ENCODE measurements at regions not wholly inside any gene's neighbourhood (a gene's known extent, or its start where the extent isn't known, plus 50 kb on each side); places are given as distances from the start of the nearest gene placed in this dataset.

DNA sequence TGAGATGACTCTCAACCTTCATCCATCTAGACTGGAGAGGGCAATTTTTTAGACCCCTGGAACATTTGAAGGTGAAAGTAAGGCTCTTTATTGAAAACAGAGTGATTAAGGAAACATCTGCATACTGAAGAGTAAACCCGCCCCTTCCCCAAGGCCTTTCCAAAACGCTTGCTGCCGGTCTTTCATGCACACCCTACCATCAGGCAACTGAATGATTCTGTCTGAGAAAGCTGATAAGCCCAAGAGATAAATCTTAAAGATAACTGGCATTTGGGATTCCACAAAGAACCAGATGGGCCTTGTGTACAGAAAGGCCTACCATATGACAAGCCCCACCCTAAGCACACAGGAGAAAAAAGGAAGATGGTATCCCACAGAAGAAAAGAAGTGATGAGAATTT is 54.4 kb upstream of the PIK3R1 start:
- no peak for DNase-seq

DNA sequence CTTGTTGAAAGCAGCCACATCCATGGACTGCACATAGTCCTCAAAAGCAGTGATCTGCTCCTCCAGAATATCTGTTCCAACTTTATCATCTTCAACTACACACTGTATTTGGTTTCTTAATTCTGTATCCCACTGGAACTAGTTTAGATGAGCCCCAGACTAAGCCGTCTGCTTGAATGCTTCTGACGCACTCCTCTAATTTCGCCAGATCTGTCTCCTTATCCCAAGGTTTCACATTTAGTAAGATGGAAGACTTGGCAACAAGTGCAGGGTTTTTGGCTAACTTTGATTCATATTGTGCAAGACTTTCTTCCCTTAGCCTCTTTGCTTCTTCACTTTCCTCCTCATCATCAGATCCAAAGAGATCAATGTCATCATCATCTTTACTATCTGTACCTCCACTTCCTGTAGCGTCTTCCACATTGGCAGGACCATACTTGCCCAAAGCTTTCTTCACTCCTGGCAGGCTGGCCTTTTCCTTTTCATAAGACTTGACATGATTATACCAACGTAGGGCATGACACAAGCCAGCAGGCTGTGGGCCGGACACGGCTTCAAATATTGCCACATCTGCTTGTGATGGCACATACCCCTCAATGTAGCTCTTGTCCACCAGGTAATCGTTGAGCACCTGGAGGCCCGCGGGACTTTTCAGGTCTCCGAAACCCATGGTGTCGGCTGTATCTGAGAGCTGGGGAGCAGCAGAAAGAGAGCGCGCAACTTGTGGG is 56.2 kb upstream of the PIK3R1 start:
- no peak for DNase-seq

DNA sequence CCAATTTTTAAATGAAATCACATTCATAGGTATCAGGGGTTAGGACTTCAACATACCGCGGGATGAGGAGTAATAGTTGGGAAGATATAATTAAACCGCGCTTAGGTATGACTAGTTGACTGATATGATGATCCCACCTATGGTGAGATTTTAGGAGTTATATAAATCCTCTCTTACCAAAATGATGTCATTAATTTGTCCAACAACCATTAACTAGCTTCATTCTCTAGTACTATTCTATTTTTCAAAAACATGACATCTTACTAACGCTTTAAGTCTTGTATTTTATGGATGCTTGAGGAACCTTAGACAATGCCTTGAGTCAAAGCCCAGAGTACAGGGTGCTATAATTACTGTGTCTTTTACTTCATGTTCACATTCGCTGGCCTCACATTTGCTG is 59.6 kb upstream of the PIK3R1 start:
- DNase-seq, result no peak

DNA sequence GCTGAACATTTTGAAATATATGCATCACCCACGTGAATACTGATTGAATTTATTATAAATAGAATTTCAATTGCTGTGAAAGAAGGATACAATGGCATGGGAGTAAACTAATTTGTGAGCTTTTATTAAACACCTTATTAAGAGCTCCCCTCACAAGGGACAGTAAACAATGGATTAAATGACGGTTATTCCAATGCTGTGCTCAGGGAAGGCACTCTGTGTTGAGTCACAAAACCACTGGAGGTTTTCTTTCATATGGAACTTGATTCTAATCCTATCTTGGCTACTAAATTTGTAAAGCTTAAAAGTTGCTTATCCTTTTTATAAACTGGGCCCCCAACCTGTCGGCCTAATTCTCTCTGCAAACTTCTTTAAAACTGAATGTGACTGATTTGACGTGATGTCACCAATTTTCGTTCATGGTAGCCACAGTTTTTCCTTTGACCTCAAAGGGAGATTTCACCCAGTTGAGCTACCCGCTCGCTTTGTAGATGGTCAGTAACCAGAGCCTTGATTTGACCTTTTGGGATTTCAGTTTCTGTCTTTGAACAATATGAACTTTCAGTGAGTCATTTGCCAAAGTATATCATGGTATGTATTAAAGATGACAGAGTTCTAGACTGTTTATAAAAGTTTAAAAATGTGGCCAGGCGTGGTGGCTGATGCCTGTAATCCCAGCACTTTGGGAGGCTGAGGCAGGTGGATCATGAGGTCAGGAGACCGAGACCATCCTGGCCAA is 61.3 kb upstream of the PIK3R1 start:
- DNase-seq, result no peak

DNA sequence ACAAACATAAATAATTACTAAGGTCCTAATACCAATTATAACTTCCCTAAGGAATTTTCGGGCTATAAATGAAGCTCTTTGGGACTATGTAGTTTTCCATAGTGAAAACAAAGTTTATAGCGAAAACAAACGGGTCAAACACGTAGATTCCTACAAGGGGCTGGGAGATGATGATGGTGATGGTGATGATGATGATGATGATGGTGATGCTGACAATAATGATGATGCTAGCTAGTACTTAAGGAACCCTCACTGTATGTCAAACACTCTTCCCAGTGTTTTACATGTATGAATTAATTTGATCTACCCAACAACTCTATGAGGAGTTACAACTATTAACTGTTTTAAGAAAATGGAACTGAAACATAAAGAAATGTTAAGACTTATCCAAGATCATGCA is 63.7 kb upstream of the PIK3R1 start:
- DNase-seq, result no peak

DNA sequence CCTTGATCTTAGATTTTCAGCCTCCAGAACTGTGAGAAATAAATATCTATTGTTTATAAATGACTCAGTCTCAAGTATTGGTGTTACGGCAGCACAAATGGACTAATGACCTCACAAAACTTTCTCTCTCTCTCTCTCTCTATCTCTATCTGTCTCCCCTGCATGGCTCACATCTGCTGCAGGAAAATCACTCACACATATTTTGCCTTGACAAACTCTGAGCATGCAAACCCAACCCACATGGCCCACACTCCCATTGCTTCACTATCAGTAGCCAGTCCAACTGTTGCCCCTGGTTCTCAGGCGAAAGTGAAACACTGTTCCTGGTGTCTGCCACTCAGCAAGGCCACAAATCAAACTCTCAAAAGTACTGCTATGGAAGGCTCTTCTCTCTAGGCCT is 66.4 kb upstream of the PIK3R1 start:
- DNase-seq, result no peak

DNA sequence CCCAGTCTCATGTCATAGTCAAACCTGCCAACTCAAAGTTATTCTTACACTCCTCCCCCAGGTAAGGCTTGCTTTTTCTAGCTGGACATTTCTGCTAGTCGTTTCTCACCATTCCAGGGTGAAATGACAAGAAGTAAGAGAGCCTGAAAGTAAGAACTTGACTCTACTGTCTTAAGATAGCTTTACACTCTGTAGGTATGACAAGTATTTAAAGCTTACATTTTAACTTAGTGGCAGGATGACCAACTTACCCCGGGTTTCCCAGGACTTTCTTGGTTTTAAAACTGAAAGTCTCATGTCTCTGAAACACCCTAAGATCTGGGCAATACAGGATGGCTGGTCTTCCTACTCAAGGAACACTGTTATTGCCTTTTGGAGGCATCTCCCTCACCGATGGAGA is 67.5 kb upstream of the PIK3R1 start:
- DNase-seq, result no peak

DNA sequence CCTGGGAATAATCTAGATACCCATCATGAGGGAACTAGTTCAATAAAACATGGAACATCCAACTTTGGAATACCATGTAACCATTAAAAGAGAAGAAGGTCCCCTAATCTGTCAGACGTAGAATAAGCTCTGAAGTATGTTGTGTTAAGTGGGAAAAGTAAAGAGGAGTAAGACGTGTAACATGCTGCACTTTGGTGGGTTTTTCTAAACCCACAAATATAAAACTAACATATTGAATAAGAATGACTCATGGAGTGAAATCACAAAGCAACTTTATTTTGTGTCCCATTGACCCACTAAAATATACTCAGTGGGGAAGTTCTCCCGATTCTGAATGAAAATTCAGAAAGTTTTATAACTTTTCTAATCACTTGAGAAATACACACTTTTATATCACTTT is 67.9 kb upstream of the PIK3R1 start:
- DNase-seq, result no peak

DNA sequence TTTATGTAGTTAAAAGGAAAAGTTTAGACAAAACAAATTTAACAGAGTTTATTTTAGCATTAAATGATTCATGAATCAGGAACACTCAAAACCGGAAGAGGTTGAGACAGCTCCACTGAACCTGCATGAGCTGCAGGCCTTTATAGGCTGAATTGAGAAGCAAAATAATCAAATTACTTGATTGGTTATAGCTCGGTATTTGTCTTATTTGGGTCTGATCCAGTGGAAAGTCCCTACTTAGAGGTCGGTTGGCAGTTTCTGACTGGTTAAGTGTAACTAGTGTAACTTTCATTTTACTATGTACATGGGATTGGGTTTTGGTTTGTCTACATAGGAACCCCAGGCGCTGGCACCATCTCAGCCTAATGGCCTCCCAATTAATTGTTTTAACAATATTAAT is 74.1 kb upstream of the PIK3R1 start:
- peak; percentile 42 for DNase-seq

DNA sequence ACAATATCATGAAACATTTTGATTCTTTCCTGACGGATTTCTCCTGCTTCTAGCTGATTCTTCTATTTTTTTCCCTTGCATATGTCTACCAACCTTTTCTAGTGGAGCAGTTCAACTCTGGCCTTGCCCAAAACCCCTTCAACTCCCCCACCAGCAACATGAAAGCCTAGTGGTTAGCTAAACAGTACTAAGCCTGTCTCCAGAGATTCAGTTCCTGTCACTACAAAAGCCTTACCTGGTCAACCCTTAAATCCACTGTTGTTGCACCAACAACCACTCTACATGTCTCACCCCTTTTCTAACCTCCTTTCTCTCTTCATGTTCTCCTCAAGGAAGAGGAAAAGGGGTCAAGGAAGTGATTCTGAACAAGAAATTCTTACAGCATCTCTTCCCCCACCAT is 74.8 kb upstream of the PIK3R1 start:
- DNase-seq, result no peak

DNA sequence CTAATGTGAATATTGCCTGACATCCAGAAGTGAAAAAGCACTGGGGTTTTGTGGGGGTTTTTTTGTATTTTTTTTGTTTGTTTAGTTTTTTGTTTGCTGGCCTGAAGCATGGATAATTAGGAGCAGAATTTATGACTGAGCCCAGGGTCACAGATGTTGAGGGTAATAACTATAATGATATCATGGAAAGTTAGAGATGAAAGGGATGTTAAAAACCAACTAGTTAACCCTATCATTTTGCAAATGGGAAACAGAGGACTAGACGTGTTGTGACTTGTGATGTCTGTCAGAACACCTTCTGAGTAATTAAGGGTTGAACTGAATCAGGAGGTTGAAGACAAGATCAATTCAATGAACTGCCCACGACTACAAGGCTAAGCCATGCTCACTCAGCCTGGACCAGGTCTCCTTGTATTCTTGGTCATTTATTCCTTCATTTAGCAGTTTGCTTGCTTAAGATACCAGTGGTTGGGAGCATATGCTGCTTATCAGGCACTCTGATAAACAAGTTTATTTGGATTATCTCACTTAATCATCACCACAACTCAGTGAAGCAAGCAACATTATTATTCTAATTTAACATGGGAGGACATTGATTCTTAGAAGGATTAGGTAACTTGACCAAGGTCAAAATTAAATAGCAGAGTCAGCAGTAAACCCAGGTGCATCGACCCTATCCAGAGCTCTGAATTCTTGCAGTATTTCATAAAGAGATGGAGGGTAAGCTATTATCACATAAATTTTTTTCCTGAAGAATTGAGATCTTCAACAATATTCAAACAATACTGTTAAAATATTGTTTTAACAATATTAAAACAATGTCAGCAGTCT is 75.7 kb upstream of the PIK3R1 start:
- no peak for DNase-seq

DNA sequence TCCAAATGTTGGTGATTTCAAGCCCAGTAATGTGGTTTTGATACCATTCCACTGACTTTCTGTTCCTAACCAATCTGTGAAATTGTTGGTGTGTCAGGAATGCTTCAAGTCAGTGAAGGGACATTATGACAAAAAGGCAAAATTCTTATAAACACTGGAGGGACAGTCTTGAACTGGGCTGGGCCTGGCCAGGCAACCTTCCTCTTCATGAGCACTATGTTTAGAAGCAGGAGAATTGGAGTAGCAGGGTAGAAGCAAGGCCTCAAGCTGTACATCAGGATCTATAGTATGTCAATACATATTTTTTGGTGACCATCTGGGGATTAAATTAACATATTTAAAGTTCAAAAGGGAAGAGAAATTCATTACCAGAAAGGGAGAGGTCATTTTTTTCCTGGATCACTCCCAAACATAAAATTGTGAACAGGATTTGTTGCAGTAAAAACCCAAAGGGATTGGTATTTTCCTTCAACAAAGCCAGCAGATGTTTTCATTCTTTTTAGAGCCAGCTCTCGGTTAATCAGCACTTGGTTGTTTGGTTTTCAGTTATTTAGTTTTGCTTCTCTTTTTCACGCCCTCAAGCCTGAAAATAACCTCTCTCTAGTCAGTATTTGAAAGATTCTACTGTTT is 77.9 kb upstream of the PIK3R1 start:
- DNase-seq, result no peak

DNA sequence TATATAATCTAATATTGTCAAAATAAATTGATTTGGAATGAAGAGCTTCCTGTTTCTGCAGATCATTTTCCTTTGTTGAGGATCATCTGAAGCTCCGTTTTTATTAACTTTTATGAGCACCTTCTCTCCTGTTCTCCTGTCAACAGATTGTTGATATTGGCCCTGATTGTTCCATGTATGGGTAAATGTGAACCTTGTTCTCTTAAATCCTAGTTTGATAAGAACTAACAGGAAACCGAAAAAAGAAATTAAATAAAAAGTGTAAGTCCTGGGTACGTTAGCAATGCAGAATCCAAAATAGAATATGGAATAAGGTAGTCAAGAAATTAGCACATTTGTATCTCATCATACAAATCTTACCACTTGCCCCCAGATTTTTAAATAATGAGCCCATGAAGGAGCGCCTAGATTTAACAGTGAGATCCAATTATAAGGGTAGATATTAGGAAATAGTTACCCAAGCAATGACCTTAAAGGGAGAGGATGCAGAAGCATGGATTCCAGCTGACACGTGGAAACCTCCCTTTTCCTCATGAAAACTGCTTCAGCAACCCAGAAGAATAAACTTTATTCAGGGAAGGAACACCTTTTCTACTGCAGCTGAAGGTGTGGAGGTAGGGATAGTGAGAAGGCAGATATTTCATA is 80.8 kb upstream of the PIK3R1 start:
- no peak for DNase-seq

DNA sequence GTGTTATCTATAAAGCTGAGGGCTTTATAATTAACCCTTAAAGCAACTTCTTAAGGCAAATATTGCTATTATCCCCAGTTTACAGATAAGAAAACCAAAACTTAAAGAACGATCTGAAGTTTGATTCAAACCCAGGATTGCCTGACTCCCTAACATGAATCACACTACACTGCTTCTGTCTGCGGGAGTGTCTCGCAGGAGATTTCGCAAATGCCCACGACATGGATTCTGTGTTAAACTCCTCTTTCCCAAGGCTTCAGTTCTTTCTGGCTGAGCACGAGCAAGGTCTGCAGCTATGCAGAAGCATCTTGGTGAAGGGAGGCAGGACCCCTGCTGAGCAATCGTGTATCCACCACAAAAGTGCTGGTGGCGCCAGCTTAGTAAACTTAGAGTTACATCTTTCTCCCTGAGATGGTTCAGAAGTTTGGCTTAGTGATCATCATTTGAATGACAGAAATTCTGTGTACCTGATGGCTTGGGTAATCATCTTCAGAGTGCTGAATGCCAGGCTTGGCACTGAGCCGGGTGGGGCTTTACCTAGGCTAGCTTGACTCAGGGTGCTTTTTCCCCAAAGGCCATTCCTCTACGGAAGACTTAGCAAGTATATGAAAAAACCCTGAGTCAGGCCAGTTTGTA is 81.4 kb upstream of the PIK3R1 start:
- no peak for DNase-seq

DNA sequence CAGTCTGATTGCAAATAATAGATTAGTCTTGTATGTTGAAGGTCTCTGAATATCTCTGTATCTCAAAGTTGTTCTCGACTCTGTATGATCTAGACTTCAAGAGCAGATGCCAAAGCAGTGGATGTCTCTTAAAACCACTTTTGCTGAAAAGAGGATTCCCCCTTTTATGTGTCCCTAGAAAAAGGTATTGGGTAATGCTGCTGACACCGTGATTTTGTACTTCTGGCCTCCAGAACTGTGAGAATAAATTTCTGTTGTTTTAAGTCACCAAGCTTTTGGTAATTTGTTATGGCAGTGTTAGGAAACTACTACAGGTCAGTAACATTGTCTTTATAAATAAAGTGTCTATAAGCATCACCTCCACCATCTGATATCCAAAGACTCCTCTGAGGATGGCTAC is 85.3 kb upstream of the PIK3R1 start:
- DNase-seq, result no peak

DNA sequence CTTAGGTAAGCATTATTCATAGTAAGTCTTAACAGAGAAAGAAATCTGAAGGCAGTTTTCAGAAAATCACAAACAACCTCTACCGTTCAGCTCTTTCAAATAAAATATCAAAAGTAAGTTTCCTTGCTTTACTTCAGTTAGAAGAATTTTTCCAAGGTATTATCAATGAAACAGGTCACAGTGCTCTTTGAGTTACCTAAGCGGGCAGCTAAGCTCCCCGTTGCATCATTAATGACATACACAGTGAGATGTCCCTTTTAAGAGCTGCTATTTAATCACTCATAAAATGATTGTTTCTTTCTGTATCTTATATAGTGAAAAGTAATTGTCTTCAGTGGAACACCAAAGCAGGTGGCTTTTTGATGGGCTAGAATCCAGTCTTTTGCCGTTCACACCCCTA is 86.2 kb upstream of the PIK3R1 start:
- no peak for DNase-seq

DNA sequence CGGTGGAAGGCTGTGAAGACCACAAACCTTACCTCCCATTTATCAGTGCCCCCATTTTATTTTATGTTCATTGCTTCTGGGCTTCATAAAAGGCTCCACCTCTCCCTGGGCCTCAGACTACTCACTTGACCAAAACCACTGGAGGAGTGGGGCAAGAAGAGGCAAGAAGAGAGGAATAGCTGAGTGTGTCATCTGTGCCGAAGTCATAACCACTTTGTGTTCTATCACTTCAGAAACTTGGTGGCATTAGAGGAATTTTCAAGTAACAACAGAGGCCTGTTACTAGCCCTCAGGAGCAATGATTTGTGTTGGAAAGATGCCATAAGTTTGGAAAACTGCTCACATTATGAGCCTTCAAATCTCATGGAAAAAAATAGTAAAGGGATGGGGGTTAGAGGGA is 88.7 kb upstream of the PIK3R1 start:
- DNase-seq, result no peak

DNA sequence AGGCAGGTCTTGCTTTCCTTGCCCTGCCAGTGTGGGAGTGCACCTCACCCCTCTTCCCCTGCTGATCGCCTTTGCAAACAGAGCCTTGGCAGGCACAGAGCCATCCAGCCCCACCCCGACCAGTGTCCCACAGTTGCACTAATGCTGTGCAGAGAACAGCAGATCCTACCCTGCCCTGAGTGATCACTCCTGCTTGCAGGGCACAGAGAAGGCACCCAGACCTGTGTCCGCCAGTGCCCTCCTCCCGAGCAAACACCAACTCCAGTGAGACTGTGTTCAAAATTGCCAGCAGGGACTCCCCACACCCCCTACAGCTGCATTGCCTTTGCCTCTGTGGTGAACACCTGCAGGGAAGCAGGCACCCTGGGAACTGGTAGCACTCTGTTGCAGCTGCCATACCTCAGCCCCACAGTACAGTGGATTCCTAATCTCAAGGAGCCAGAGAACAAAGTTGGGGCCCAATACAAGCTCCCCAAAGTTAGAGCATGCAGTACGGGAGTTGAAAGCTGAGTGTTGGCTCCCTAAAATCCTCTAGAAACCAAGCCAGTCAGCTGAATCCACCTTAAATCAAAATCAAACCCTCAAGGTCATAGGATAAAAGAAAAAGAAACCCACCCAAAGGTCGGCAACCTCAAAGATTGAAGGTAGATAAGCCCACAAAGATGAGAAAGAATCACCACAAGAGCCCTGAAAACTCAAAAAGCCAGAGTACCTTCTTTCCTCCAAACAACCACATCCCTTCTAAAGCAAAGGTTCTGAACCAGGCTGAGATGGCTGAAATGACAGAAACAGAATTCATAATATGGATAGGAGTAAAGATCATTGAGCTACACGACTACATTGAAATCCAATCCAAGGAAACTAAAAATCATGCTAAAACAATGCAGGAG is 92.9 kb upstream of the PIK3R1 start:
- DNase-seq, result peak; percentile 1

DNA sequence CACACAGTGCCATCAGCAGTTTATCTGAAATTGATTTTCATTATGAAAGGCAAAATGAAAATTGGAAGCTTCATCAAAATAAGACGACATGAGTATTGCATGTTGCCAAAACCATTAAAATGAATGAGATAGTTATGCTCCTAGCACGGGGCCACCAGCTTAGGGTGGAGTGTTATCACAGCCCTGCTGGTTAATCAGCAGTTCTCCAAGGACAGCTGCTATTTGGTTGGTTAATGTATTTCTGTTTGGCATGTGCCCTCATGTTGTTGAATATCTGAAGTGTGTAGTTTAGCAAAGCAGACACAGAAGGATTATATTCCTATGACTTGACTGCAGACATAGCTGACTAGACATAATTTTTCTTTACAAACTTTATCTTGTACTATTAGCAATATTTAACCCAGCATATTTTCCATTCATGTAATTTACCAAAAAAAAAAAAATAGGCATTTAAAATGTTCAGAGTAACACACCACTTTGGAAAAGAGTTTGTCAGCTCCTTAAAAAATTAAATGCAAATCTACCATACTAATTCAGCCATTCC is 98.6 kb upstream of the PIK3R1 start:
- DNase-seq, result no peak

DNA sequence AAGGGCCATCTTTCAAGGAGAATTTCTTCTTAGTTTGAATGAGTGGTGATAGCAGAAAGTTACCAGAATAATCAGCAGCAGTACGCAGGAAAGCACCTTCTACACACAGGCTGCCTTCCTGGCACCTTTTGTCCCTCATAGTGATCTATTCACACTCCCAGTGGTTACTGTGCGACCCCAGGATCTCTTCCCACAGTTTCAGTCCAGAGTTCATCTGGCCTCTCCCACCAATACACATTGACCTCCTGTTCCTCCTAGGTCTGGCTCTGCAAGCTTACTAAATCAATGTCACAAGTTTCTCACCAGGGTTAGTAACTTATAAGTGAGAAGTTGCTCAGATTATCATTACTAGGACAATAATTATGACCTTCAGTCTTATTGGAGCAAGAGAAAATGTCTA is 99.1 kb upstream of the PIK3R1 start:
- no peak for DNase-seq

DNA sequence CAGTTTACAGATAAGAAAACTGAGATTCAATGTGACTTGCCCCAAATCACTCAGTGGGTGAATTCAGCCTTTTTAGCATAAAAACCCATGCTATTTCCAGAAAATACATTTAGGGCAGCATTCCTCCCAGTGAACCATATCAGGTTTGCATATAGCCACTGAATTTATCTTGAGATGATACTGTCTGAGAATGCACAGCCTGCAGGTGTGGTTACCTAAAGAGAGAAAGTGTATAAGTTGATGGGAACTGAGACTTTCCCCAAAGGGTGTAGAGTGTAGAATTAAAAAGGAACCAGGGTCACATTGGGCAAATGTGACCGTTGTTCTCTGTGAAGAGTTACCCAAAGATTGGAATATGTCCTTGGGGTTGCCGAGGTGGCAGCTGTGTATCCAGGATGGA is 100.0 kb upstream of the PIK3R1 start:
- DNase-seq, result no peak

Data from CD4-positive, alpha-beta T cell treated with Interleukin-12 subunit alpha and Interleukin-12 subunit beta, for 1 hour (primary cell).